ENCODE measurements at regions not wholly inside any gene's neighbourhood (a gene's known extent, or its start where the extent isn't known, plus 50 kb on each side); places are given as distances from the start of the nearest gene placed in this dataset.
A peak's percentile ranks its signal among the peaks of the same experiment; 100 is the strongest.

DNA sequence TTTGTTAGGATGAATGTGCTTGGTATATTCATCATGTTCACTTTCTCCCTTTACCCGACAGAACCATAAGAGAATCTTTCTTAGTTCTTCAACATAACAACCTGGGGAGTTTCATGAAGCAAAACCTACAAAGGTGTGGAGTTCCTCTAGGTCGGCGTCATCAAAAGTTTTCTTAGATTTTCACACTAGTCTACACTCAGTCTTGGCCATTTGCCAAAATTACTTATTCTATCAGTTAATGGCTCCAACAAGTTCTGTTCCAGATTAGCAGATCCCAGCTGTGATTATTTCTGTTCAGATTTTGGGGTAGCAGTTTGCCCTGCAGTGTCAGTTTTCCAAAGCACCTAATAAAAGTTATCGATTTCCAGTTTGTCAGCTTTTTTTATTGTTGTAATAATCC lies 935.8 kb upstream of the RAG2 start:
- H3K4me3 Mint-ChIP-seq = no peak overlapping the region
- H3K27ac Mint-ChIP-seq = no peak overlapping the region
- peaks cover 0 to 2% (median 0%) of the 10 kb centered on the region in 3 donors for H3K27me3 Mint-ChIP-seq (ENCODE audit: low read depth in 3 of 3)
- DNase-seq = no peak
- peaks cover 6 to 11% (median 10%) of the 10 kb centered on the region in 3 donors for H3K36me3 Mint-ChIP-seq
- peaks cover 7 to 13% of the 10 kb centered on the region in 2 donors for H3K4me1 Mint-ChIP-seq
- H3K9me3 Mint-ChIP-seq = peaks cover 12 to 45% (median 20%) of the 10 kb centered on the region in 6 donors

DNA sequence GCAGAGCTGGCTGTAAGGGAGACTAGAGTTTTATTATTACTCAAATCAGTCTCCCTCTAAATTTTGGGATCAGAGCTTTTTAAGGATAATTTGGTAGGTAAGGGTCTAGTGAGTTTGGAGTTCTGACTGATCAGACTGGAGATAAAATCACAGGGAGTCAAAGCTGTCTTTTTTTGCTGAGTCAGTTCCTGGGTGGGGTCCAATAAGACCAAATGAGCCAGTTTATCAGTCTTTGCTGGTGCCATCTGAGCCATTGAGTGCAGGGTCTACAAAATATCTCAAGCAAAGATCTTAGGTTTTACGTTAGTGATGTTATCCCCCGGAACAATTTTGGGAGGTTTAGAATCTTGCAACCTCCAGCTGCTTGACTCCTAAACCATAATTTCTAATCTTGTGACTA lies 935.1 kb upstream of the RAG2 start:
- DNase-seq = no peak
- Mint-ChIP-seq H3K27me3 (ENCODE audit: low read depth in 3 of 3) (peaks cover 0 to 2% (median 0%) of the 10 kb centered on the region in 3 donors), H3K4me3 (no peak overlapping the region), H3K36me3 (peaks cover 6 to 16% (median 10%) of the 10 kb centered on the region in 3 donors), H3K27ac (no peak overlapping the region), H3K4me1 (peaks cover 7 to 13% of the 10 kb centered on the region in 2 donors), H3K9me3 (peaks cover 12 to 45% (median 23%) of the 10 kb centered on the region in 6 donors)

DNA sequence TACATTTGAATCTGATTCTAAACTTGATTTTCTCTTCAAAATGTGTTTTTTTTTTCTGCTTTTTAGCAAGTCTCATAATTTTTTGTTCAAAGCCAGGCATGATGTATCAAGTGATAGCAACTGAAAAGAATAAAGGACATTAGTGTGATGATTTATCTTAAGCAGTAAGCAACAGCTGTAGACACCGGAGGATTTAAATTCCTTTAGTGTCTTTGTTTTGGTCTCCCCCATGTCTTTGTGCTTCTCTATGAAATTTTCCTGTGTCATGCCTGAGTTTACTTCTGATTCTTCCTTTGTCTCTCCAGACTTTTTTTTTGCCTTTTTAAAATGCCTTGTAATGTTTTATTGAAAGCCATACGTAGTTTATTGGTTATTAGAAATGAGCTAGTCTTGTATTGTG lies 934.2 kb upstream of the RAG2 start:
- peaks cover 7 to 13% of the 10 kb centered on the region in 2 donors for H3K4me1 Mint-ChIP-seq
- DNase-seq = no peak
- peaks cover 13 to 52% (median 24%) of the 10 kb centered on the region in 6 donors for H3K9me3 Mint-ChIP-seq
- H3K4me3 Mint-ChIP-seq = no peak overlapping the region
- no peak overlapping the region for H3K27ac Mint-ChIP-seq
- peaks cover 0 to 2% (median 0%) of the 10 kb centered on the region in 3 donors for H3K27me3 Mint-ChIP-seq (ENCODE audit: low read depth in 3 of 3)
- peaks cover 6 to 17% (median 10%) of the 10 kb centered on the region in 3 donors for H3K36me3 Mint-ChIP-seq

DNA sequence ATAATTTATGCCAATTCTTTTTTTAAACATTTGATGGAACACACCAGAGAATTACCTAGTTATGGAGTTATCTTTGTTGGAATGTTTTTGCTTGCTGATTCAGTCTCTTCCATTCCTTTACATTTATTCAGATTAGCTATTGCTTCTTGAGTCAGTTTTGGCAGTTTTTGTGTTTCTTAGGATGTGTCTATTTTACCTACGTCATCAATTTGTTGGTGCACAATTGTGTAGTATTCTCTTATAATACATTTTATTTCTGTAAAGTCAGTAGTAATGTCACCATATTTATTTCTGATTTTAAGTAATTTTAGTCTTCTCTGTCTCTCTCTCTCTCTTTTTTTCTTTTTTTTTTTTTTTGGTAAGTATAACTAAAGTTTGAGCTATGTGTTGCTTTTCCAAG lies 929.5 kb upstream of the RAG2 start:
- H3K27ac Mint-ChIP-seq = no peak overlapping the region
- H3K9me3 Mint-ChIP-seq = peaks cover 13 to 45% (median 23%) of the 10 kb centered on the region in 6 donors
- no peak for DNase-seq
- peaks cover 0 to under 1% of the 10 kb centered on the region in 2 donors for H3K4me1 Mint-ChIP-seq
- H3K36me3 Mint-ChIP-seq = peaks cover 6 to 20% (median 14%) of the 10 kb centered on the region in 3 donors
- H3K4me3 Mint-ChIP-seq = no peak overlapping the region
- peaks cover 0 to 2% (median 0%) of the 10 kb centered on the region in 3 donors for H3K27me3 Mint-ChIP-seq (ENCODE audit: low read depth in 3 of 3)

DNA sequence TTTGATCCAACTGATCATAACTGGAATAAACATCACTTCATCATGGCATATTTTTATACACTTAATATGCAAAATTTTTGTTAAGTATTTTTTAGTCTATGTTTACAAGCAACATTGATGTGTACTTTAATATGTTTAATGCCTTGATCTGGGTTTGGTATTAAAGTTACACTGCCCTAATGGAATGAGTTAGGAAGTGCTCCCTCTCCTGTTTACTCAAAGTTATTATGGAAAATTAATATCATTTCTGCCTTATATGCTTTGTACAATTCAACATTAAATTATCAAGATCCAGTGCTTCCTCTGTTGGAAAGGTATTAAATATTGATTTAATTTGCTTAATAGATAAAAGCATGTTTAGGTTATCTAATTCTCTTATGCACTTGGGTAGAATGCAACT lies 927.3 kb upstream of the RAG2 start:
- DNase-seq = no peak
- H3K27me3 Mint-ChIP-seq (ENCODE audit: low read depth in 3 of 3) = peaks cover 0 to 2% (median 0%) of the 10 kb centered on the region in 3 donors

DNA sequence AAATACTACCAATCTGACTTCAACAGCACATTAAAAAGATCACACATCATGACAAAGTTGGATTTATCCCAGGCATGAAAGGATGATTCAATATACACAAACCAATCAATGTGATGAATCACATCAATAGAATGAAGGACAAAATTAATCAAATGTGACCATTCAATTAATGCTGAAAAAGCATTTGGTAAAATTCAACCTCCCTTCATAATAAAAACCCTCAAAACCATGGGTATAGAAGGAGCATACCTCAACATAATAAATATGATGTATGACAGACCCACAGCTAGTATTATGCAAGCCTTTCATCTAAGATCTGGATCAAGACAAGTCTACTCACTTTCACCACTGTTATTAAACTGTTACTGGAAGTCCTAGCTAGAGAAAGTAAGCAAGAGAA lies 921.7 kb upstream of the RAG2 start:
- Mint-ChIP-seq H3K27me3 (ENCODE audit: low read depth in 3 of 3) (peaks cover 0 to 2% (median 0%) of the 10 kb centered on the region in 3 donors), H3K4me1 (peaks cover 0 to 2% of the 10 kb centered on the region in 2 donors), H3K36me3 (peaks cover 3 to 34% (median 33%) of the 10 kb centered on the region in 3 donors), H3K4me3 (no peak overlapping the region), H3K27ac (no peak overlapping the region), H3K9me3 (peaks cover 0 to 30% (median 8%) of the 10 kb centered on the region in 6 donors)
- DNase-seq = no peak

More for the DNA sequence above, 927.3 kb upstream of the RAG2 start:
- no peak overlapping the region for H3K27ac Mint-ChIP-seq
- peaks cover 0 to 27% (median 7%) of the 10 kb centered on the region in 3 donors for H3K36me3 Mint-ChIP-seq
- H3K9me3 Mint-ChIP-seq = peaks cover 15 to 30% (median 19%) of the 10 kb centered on the region in 6 donors
- peaks cover 0 to 2% of the 10 kb centered on the region in 2 donors for H3K4me1 Mint-ChIP-seq
- no peak overlapping the region for H3K4me3 Mint-ChIP-seq

DNA sequence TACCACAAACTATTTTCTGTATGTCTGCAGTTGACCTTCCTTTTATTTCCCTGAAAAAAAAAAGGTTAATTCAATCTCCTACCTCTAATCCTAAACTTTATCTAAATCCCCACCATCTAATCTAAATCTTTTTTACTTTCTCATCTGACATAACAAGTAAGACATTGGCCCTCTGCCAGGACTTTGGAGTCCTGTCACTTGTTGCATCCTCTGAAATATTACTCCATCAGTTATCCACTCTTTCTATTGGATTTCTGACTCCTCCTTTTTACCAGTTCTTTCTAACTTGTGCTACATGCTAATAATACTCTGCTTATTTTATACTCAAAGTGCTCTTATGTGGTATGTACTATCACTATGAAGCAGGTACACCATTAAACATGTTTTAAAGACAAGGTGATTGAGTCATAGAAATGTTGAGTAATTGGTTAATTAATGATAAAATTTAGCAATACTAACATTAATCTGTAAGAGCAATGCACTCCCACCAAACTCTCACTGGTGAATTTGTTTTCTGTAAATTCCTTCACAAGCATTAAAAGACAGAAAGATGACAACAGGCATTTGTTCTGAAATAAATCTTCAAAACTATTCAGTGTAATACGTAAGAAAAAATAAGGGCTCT lies 914.2 kb upstream of the RAG2 start:
- Mint-ChIP-seq H3K4me1 (peaks cover 4 to 12% of the 10 kb centered on the region in 2 donors), H3K4me3 (no peak overlapping the region), H3K36me3 (peaks cover 3 to 12% (median 9%) of the 10 kb centered on the region in 3 donors), H3K9me3 (peaks cover 0 to 14% (median under 1%) of the 10 kb centered on the region in 6 donors), H3K27me3 (ENCODE audit: low read depth in 3 of 3) (peaks cover 0 to 3% (median 3%) of the 10 kb centered on the region in 3 donors), H3K27ac (no peak overlapping the region)
- no peak for DNase-seq

DNA sequence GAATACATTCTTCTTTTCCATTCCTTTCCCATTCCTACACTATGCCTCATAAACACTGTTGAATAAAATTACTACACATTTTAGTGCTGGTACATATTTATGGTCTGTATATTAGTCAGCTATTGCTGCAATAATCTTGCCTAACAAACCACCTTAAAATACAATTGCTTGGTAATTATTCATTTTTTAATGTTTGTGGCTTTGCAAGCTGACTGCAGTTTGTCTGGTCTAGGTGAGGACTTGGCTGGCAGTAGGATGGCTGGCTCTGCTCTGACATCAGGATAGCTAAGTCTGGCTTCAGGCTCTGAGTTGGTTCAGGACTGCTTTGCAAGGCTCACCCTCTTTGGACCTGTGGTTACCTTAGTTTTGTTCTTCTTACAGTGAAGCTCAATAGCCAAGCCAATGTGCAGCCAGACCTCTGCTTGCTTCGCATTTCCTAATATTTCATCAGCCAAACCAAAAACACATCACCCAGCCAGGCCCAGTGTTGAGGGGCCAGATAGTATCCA lies 913.4 kb upstream of the RAG2 start:
- peaks cover 4 to 12% of the 10 kb centered on the region in 2 donors for H3K4me1 Mint-ChIP-seq
- no peak overlapping the region for H3K4me3 Mint-ChIP-seq
- DNase-seq = no peak
- peaks cover 0 to 7% (median 3%) of the 10 kb centered on the region in 3 donors for H3K36me3 Mint-ChIP-seq
- peaks cover 0 to 9% (median under 1%) of the 10 kb centered on the region in 6 donors for H3K9me3 Mint-ChIP-seq
- peaks cover 0 to 3% (median 3%) of the 10 kb centered on the region in 3 donors for H3K27me3 Mint-ChIP-seq (ENCODE audit: low read depth in 3 of 3)
- no peak overlapping the region for H3K27ac Mint-ChIP-seq

DNA sequence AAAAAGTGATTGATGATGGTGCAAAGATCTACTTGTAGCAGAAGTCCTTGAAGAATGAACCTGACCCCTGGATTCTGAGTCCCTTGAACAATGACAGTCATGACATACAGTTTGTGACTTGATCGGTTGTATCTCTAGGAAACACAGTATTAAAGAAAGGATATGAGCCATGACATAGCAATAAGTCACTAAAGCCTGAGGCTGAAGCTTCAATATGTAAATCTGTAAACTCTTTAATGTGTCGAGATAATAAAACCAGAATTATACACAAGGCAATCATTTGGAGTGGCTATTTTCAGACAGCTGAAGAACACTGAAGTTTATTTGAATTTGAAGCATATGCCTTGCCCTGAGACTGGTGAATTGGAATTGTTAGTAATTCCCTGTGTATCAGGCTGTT lies 911.5 kb upstream of the RAG2 start:
- Mint-ChIP-seq H3K4me3 (no peak overlapping the region), H3K27ac (no peak overlapping the region), H3K9me3 (peaks cover 0 to 4% (median 0%) of the 10 kb centered on the region in 6 donors), H3K36me3 (peaks cover 0 to 4% (median 0%) of the 10 kb centered on the region in 3 donors), H3K27me3 (ENCODE audit: low read depth in 3 of 3) (peaks cover 0 to 7% (median 3%) of the 10 kb centered on the region in 3 donors), H3K4me1 (peaks cover 10 to 26% of the 10 kb centered on the region in 2 donors)
- no peak for DNase-seq

DNA sequence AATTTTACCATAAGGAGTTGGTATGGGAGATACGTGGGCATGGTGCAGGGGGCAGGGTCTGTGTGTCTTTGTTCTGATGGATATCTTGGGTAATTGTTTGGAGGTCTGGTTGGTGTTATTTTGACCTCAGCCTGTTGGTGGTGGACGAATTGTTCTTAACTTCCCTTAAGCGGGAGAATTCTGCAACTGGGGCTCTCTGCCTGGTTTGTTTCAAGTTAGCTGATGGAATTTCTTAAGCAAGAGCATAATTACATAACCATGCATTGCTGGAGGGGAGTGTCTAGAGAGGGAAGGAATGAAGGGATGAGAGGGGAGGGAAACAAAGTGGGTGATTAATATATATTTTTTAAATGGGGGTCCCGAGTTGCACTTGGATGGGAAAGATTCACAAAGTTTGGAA lies 908.5 kb upstream of the RAG2 start:
- Mint-ChIP-seq H3K9me3 (peaks cover 0 to 4% (median 0%) of the 10 kb centered on the region in 6 donors), H3K4me1 (peaks cover 34 to 46% of the 10 kb centered on the region in 2 donors), H3K36me3 (peaks cover 0 to 4% (median 0%) of the 10 kb centered on the region in 3 donors), H3K27me3 (ENCODE audit: low read depth in 3 of 3) (peaks cover 0 to 7% (median 1%) of the 10 kb centered on the region in 3 donors), H3K4me3 (no peak overlapping the region), H3K27ac (no peak overlapping the region)
- no peak for DNase-seq

DNA sequence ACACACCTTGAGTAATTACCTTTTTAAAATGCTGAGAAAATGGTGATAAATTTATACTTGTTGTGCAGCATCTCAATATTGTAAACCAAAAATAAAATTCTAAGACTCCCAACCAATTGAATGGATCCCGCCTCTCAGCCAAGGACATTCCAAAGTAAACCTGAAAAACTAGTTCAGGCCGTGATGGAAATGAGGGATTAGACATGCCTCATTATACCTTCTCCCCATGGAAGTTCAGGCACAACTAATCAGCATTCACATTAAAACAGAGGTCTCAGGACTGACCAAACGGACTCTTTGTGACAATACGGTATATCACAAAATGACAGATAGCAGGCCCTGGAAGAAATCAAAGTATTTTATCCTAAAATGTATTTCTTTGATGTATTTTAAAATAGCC lies 907.4 kb upstream of the RAG2 start:
- Mint-ChIP-seq H3K36me3 (peaks cover 0 to 4% (median 0%) of the 10 kb centered on the region in 3 donors), H3K4me1 (peaks cover 34 to 46% of the 10 kb centered on the region in 2 donors), H3K4me3 (no peak overlapping the region), H3K27me3 (ENCODE audit: low read depth in 3 of 3) (peaks cover 0 to 7% (median 1%) of the 10 kb centered on the region in 3 donors), H3K9me3 (peaks cover 0 to 4% (median 0%) of the 10 kb centered on the region in 6 donors), H3K27ac (no peak overlapping the region)
- DNase-seq = no peak

DNA sequence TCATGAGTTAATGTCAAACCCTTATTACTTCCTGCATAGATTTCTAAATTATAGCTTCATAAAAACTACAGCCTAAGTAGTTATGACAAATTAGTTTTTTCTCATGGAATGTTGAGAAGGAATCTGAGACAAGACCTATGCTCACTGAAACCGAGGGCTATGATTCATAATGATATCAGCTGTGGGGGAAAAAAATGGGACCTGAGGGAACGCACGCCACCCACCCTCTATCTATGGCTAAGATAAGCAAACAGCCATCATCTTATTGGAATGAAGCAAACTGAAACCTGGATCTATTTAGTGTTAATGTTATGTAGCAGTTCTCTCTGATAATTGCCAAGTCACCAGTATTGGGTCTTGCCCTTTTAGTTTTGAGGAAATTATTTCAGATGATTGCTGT lies 906.9 kb upstream of the RAG2 start:
- no peak for DNase-seq
- Mint-ChIP-seq H3K27ac (no peak overlapping the region), H3K9me3 (peaks cover 0 to 4% (median 0%) of the 10 kb centered on the region in 6 donors), H3K4me1 (peaks cover 34 to 46% of the 10 kb centered on the region in 2 donors), H3K36me3 (peaks cover 0 to 4% (median 0%) of the 10 kb centered on the region in 3 donors), H3K4me3 (no peak overlapping the region), H3K27me3 (ENCODE audit: low read depth in 3 of 3) (peaks cover 0 to 7% (median 1%) of the 10 kb centered on the region in 3 donors)

DNA sequence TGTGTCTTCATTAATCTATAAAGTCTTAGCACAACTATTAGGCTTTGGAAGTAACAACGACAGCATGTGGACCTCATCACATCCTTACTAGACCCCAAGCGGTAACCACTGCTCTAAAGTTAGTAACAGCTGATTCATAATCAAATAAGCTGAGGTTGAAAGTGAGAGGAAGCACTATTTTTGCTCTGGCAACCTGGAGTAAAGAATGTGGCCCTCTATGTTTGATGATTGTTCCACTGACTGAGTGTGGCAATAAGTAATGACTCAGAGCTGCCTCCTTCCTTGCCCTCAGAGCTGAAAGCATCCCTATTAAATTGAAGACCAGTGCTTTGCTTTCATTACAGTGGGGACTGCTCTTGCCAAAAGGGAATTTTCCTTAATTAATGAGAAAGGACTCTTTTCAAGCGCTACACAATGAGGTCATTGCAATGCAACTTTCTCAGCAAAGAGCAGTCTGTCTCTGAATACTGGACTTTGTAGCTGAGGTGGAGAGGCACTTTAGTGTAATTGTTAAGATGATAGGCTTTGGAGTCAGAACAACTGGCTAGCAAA lies 906.1 kb upstream of the RAG2 start:
- Mint-ChIP-seq H3K4me3 (peak overlapping the region in 4 of 5 donors; percentile 2 to 51 (median 26)), H3K36me3 (peaks cover 0 to 4% (median 0%) of the 10 kb centered on the region in 3 donors), H3K27ac (no peak overlapping the region), H3K4me1 (peaks cover 34 to 46% of the 10 kb centered on the region in 2 donors), H3K27me3 (ENCODE audit: low read depth in 3 of 3) (peaks cover 0 to 7% (median 1%) of the 10 kb centered on the region in 3 donors), H3K9me3 (peaks cover 0 to 4% (median 0%) of the 10 kb centered on the region in 6 donors)
- peak; percentile 30 to 47 (median 31) for DNase-seq

Data from immature natural killer cell (primary cell).